HG02970 (cell line): ENCODE measurements at regions not wholly inside any gene's neighbourhood (a gene's known extent, or its start where the extent isn't known, plus 50 kb on each side); places are given as distances from the start of the nearest gene placed in this dataset.

ENCODE experiments used
- ATAC-seq: cut with Tn5 transposase; IDR thresholded peaks from one replicate; pipeline ENCODE4 v1.9.1; 2021; ENCODE audit warnings: mild to moderate bottlenecking, moderate library complexity, moderate number of reproducible peaks; ENCODE audit not compliant: unreplicated experiment, low FRiP score

DNA sequence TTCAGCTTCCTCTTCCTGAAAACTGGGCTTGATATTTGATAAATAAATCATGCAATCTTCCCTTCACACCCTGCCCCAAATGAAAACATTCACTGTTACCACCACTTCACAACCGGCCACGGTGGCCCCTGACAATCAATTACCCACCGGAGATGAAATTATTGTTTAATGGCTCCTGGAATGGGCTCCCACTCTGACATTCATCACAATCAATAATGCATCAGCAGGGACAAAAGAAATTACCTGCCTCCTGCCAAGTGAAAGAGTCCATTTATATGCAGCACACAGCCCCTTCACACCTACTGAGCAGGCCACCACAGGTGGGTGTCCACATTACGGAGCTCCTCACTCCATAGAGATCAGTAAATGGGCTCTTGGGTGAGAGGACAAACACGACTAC lies 193.5 kb upstream of the SNX19 start:
- no peak for ATAC-seq

- ATAC-seq: no peak
Measured at GRCh38 chr11:131111775-131112174, 195.5 kb upstream of the SNX19 start.

DNA sequence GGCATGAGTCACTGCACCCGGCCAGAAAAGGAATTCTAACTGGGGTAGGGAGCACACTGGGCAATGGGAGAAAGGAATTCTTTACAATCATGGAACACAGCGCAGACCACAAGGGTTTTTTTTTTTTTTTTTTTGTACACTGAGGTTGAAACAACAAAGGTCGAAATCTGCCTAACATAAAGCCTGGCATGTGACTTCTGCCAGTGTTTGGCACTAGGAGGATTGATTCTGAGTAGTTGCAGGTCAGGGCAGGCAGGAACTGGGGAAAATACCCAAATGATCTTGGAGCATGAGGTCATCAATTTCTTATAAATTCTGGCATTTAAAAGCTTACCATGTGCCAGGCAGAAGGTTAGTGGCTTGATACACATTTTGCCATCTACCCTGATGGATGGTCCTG lies 202.0 kb upstream of the SNX19 start:
- ATAC-seq: no peak

DNA sequence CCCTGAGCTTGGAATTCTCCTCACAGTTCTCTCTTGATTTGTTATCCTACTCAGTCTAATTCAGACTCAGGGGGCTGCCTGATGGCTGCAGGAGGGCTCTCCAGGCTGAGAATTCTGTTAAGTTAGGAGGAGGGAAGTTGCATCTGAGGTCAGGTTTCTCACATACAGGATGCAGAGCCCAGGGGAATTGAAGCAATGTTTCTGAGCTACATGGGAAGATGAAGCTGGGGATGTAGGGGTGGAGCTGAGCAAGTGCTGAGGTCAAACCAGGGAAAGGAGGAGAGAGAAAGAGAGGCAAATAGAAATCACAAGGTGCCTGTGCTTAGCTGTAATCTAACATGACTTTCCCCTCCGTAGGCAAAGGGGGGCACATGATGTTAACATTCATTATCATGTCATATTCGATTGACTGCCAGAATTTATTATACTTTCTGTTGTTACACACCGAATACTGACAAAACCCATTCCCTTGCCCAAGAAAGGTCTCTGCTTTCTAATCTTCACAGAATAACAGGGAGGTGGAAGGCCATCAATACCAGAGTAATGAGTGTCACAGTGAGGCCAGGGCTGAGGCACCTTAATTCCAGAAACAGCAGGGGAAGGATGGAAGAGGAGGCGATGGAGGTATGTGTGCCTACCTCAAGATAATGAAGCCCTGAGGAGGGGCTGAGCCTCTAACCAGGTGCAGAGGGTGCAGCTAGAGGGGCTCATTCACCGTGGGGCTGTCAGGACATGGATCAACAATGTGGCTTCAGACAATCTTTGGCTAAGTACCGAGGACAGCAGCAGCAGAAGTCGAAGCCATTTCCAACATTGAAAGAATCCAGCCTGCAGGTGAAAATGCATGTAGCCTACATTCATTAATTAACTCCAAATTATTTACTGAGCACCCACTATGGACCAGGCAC lies 205.4 kb upstream of the SNX19 start:
- no peak for ATAC-seq

DNA sequence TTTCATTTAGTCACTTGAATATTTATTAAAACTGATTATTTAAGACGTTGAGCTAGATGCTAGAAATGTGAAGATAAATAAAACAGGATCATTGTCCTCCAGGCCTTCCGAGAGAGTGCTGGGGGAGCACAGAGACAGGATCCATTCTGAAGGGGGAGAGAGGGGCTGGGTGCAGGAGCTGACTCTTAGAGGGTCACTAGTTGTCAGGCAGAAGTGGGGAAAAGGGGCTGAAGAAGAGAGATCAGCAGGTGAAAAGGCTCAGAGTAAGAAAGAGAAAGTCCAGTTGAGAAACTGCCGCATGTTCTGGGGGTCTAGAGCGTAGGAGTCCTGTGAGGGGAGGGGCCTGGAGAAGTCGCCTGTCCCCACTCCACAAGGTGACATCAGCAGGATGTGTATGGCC lies 206.2 kb upstream of the SNX19 start:
- no peak for ATAC-seq

- no peak for ATAC-seq
Measured at GRCh38 chr11:131129474-131129873, 213.2 kb upstream of the SNX19 start.

DNA sequence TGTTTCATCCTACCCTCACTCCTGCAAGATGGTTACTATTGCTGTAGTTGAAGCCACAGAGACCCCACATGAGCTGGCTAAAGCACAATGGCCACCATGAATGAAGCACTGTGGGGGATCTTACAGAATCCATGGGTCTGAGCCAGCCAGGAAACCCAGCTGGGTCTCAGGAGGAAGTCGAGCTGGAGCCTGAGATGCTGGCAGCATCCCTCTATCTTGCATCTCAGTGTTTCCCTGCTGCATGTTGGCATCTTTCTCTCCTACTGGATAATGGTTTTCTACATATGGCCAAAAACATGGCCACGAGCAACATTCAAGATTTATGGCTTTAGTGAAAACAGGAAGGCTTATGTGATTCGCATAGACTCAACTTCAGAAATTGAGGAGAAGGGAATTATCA lies 219.3 kb upstream of the SNX19 start:
- ATAC-seq: no peak

- ATAC-seq: no peak
Measured at GRCh38 chr11:131136486-131136885, 220.2 kb upstream of the SNX19 start.

DNA sequence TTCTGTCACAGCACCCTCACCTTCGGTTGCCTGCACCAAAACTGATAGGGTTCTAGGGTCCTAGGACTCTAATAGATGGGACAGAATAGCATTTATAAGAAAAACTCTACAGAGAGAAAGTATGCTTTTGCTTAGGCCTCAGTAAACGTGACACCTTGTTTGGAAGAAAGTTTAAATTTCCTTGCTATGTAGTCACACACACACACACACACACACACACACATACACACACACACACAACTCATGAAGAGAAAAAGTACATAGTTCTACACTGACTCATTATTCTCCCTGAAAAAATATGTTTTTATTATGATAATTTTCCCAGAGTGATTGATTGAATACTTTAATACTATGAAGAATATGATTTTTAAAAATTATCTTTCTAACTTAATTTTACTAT lies 220.8 kb upstream of the SNX19 start:
- ATAC-seq: no peak

GRCh38 chr11:131138731-131139130 lies 222.5 kb upstream of the SNX19 start:
- no peak for ATAC-seq

- no peak for ATAC-seq
Measured at GRCh38 chr11:131145791-131146190, 224.6 kb upstream of the NTM start.

GRCh38 chr11:131146827-131147490 lies 223.5 kb upstream of the NTM start:
- no peak for ATAC-seq

DNA sequence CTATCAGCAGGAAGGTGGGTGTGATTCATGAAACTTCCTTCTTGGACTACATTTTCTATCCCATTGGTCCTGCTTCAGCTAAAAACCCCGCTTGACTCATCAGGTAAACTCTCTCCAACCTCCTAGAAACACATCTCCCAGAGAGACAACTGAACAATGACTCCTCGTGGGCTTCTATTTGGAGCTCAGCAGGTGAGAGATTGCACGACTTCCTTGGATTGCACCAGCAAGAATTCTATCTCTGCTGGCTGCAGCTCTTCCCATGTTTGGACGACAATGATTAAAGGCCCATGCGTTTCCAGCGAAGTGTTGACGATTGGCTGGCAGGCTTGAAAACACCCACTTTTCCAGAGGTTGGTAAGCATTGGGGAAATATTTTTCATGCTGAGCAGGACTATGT lies 216.1 kb upstream of the NTM start:
- ATAC-seq: no peak

- no peak for ATAC-seq
Measured at GRCh38 chr11:131157678-131158077, 212.7 kb upstream of the NTM start.

DNA sequence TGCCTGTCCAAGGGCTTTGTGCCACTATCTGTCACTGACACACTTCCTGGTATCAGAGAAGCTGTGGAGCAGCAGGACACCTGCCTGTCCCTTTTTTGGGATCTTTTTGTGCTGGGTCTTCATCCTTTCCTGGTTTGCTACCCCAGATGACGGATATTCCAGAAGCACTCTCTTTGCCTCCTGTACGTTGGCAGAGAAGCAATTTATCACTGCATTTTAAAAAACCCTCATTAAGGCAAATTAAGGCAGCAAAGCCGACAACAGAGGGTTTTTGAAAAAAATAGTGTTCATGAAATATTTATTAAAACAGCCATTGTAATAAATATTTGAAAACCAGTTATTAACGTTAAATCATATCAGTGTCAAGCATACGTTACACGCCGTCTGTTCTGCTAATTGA lies 209.6 kb upstream of the NTM start:
- no peak for ATAC-seq

DNA sequence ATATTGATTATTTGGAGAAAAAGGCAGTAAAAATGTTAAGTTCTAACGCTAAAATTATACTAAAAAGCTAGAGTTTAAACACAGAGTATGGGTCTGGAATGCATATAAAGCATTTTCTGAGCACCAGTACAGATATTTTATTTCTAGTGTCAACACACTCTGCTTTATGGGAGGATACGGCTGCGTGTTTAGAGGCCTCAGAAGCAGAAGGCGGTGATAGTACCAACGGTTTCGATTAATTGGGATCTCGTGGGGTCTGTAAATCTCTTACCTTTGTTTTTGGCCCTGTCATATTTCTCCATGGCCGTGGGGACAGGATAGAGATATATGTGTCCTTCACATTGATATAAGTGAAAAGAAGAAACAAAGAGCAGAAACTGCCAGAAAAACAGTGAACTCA lies 206.8 kb upstream of the NTM start:
- no peak for ATAC-seq

DNA sequence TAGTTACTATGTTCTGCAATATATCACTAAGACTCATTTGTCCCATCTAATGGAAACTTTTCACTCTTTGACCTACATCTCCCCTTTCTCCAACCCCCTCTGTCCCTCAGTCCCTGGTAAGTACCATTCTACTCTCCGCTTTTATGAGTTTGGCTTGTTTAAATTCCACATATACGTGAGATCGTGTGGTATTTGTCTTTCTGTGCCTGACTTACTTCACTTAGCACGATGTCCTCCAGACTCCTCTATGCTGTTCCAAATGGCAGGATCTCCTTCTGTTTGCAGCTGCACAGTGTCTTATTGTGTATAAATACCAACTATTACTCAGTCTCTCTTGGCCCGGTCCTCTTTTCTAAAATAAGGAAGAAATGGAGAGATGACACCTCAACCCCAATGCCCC lies 205.4 kb upstream of the NTM start:
- ATAC-seq: no peak

- no peak for ATAC-seq
Measured at GRCh38 chr11:131168839-131169713, 201.3 kb upstream of the NTM start.

DNA sequence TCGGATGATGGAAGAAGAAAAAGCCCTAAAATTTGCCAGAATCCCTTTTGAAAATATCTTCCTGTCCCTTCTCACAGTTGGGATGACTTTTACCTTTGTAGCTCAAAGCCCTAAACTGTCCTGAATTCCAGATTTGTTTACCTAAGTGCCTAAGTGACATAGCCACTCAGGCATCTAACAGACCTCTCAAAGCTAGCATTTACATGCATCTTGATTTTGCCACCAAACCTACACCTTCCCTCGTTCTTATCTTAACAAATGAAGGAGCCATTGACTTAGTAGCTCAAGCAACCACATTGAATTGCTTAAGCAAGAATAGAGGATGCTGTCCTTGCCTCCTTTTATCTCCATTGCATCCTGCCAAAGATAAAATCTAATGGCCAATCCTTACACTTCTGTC lies 198.4 kb upstream of the NTM start:
- no peak for ATAC-seq

DNA sequence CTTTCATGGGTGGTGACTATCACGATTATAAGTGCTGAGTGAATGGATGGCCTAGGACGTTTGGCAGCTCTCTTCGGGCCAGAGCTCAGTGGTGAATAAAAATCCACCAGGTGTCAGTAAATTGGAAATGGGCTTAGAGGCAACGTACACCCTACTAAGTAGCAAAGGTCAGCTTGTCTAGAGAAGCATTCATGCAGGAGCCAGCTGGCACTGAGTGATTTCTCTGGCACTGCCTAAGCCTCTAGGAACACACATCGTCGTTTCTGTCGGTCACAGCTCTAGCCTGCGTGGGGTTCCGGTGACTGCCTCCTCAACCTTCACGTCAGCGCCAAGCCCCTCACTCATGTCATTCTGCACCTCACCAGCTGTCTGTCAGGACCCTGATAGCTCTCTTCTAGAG lies 192.4 kb upstream of the NTM start:
- ATAC-seq: no peak

- no peak for ATAC-seq
Measured at GRCh38 chr11:131178596-131178995, 191.8 kb upstream of the NTM start.
